Liver (tissue), 8 donors: ENCODE measurements at regions not wholly inside any gene's neighbourhood (a gene's known extent, or its start where the extent isn't known, plus 50 kb on each side); places are given as distances from the start of the nearest gene placed in this dataset.
"Not testable (repeated sequence)": the region's sequence is repeated elsewhere in the genome, so short reads cannot be mapped to it uniquely, and the experiment has no call there.

Experiments
- DNase-seq: peaks from one replicate; pipeline ENCODE4 v3.0.0-alpha.2; 2017; ENCODE audit warnings: low spot score
- H3K27ac ChIP-seq, 2 donors: one replicate each; pipeline ENCODE4 v1.7.0; 2013; ENCODE audit warnings: inconsistent platforms in 2 of 2, low read length in 2 of 2, control low read depth in 1 of 2, low read depth in 1 of 2, mild to moderate bottlenecking in 1 of 2
- H3K27me3 ChIP-seq, 4 donors: one replicate each; pipeline versions ENCODE4 v1.6.1 to v1.7.0; 2013; ENCODE audit warnings: low read length in 3 of 4, inconsistent platforms in 1 of 4, mild to moderate bottlenecking in 1 of 4, moderate library complexity in 1 of 4; ENCODE audit not compliant: control insufficient read depth in 4 of 4, insufficient read depth in 4 of 4
- H3K36me3 ChIP-seq, 4 donors: one replicate each; pipeline versions ENCODE4 v1.6.1 to v1.7.0; 2013; ENCODE audit warnings: low read length in 3 of 4, mild to moderate bottlenecking in 3 of 4, low read depth in 1 of 4, moderate library complexity in 1 of 4; ENCODE audit not compliant: control insufficient read depth in 4 of 4, insufficient read depth in 3 of 4
- H3K4me1 ChIP-seq, 4 donors: one replicate each; pipeline versions ENCODE4 v1.6.1 to v1.7.0; 2013; ENCODE audit warnings: low read length in 3 of 4, mild to moderate bottlenecking in 3 of 4, moderate library complexity in 1 of 4; ENCODE audit not compliant: control insufficient read depth in 4 of 4, insufficient read depth in 4 of 4
- H3K4me3 ChIP-seq, 3 donors: one replicate each; pipeline versions ENCODE4 v1.6.1 to v1.7.0; 2013; ENCODE audit warnings: low read length in 3 of 3, control low read depth in 1 of 3, low read depth in 1 of 3, mild to moderate bottlenecking in 1 of 3
- H3K9ac ChIP-seq, 2 donors: one replicate each; pipeline ENCODE4 v1.7.0; 2013; ENCODE audit warnings: low read length in 2 of 2, mild to moderate bottlenecking in 2 of 2, moderate library complexity in 2 of 2, control low read depth in 1 of 2, low read depth in 1 of 2
- H3K9me3 ChIP-seq, 4 donors: one replicate each; pipeline versions ENCODE4 v1.6.1 to v1.7.0; 2013; ENCODE audit warnings: low read length in 3 of 4; ENCODE audit not compliant: control insufficient read depth in 4 of 4
- EGR1 ChIP-seq, 2 donors: IDR thresholded peaks; 2 replicates each; pipeline ENCODE4 v1.6.1; 2016 to 2018; ENCODE audit warnings: antibody characterized with exemption in 2 of 2, low read depth in 2 of 2
- FOXA1 ChIP-seq: IDR thresholded peaks from 2 replicates; pipeline ENCODE4 v1.6.1; 2016; ENCODE audit warnings: antibody characterized with exemption
- FOXA2 ChIP-seq: IDR thresholded peaks from 2 replicates; pipeline ENCODE4 v1.6.1; 2016; ENCODE audit warnings: antibody characterized with exemption
- GABPA ChIP-seq, 2 donors: IDR thresholded peaks in 1 of 2; conservative IDR thresholded peaks in 1 of 2; 2 replicates each; pipeline ENCODE4 v1.6.1; 2016; ENCODE audit warnings: antibody characterized with exemption in 2 of 2, mild to moderate bottlenecking in 1 of 2, moderate library complexity in 1 of 2
- HNF4G ChIP-seq: IDR thresholded peaks from 2 replicates; pipeline ENCODE4 v1.6.1; 2016; ENCODE audit warnings: antibody characterized with exemption
- JUND ChIP-seq, 2 donors: IDR thresholded peaks; 2 replicates each; pipeline ENCODE4 v1.6.1; 2016; ENCODE audit warnings: antibody characterized with exemption in 2 of 2
- MAX ChIP-seq: IDR thresholded peaks from 2 replicates; pipeline ENCODE4 v1.6.1; 2016; ENCODE audit warnings: antibody characterized with exemption
- NR2F2 ChIP-seq: IDR thresholded peaks from 2 replicates; pipeline ENCODE4 v1.6.1; 2016; ENCODE audit warnings: antibody characterized with exemption
- RAD21 ChIP-seq, 2 donors: IDR thresholded peaks; 2 replicates each; pipeline ENCODE4 v1.6.1; 2016; ENCODE audit warnings: antibody characterized with exemption in 2 of 2, mild to moderate bottlenecking in 2 of 2
- REST ChIP-seq: IDR thresholded peaks from 2 replicates; pipeline ENCODE4 v1.6.1; 2016; ENCODE audit warnings: antibody characterized with exemption, mild to moderate bottlenecking
- RXRA ChIP-seq, 2 donors: IDR thresholded peaks; 2 replicates each; pipeline ENCODE4 v1.6.1; 2017 to 2018; ENCODE audit warnings: antibody characterized with exemption in 2 of 2, mild to moderate bottlenecking in 1 of 2
- TAF1 ChIP-seq: conservative IDR thresholded peaks from 2 replicates; pipeline ENCODE4 v1.6.1; 2016; ENCODE audit warnings: antibody characterized with exemption, mild to moderate bottlenecking
- YY1 ChIP-seq: IDR thresholded peaks from 2 replicates; pipeline ENCODE4 v1.6.1; 2016; ENCODE audit warnings: antibody characterized with exemption, mild to moderate bottlenecking
- WGBS: extraction: QIAGEN DNeasy Blood & Tissue Kit; methylation state at CpG from one replicate; pipeline ENCODE4 v1.1.7; 2013; 5-methylcytosine and 5-hydroxymethylcytosine counted together
- TF ChIP-seq, protein P1 (sequence below): IDR thresholded peaks from 2 replicates; pipeline ENCODE4 v1.6.1; 2016; ENCODE audit warnings: antibody characterized with exemption
- TF ChIP-seq, protein P2 (sequence below): IDR thresholded peaks from 2 replicates; pipeline ENCODE4 v1.6.1; 2016; ENCODE audit warnings: antibody characterized with exemption
- TF ChIP-seq, protein P3 (sequence below): fragments of 150-350 bp; IDR thresholded peaks from 2 replicates; pipeline ENCODE4 v1.5.1; 2017; ENCODE audit warnings: improper control_type of control experiment, low read depth, low read length; ENCODE audit not compliant: missing input control
- donor health status: healthy.
- donor health status: healthy.
- donor health status: healthy.
- donor health status: healthy.
- donor health status: healthy.

GRCh38 chr4:29375716-29376115 lies 1344.5 kb upstream of the PCDH7 start:
- 35% methylated on average over 1 of the region's 1 CpG for WGBS
- H3K36me3 ChIP-seq, result no peaks in the 10 kb centered on the region
- no peak overlapping the region for H3K9ac ChIP-seq
- no peak overlapping the region for H3K4me3 ChIP-seq
- H3K27me3 ChIP-seq, result no peaks in the 10 kb centered on the region
- no peak for TF ChIP-seq RAD21 (IDR thresholded peaks at IDR 0.05)
- TF ChIP-seq GABPA (IDR thresholded peaks at IDR 0.05 in 1 of 2, conservative IDR thresholded peaks at IDR 0.05 in 1 of 2), result no peak
- TF ChIP-seq REST, result no peak
- no peak for TF ChIP-seq NR2F2
- no peak for TF ChIP-seq HNF4G
- no peak for TF ChIP-seq FOXA2
- TF ChIP-seq MAX, result no peak
- TF ChIP-seq JUND (IDR thresholded peaks at IDR 0.05), result no peak
- no peak for TF ChIP-seq TAF1
- TF ChIP-seq YY1, result no peak
- TF ChIP-seq, protein P1, sequence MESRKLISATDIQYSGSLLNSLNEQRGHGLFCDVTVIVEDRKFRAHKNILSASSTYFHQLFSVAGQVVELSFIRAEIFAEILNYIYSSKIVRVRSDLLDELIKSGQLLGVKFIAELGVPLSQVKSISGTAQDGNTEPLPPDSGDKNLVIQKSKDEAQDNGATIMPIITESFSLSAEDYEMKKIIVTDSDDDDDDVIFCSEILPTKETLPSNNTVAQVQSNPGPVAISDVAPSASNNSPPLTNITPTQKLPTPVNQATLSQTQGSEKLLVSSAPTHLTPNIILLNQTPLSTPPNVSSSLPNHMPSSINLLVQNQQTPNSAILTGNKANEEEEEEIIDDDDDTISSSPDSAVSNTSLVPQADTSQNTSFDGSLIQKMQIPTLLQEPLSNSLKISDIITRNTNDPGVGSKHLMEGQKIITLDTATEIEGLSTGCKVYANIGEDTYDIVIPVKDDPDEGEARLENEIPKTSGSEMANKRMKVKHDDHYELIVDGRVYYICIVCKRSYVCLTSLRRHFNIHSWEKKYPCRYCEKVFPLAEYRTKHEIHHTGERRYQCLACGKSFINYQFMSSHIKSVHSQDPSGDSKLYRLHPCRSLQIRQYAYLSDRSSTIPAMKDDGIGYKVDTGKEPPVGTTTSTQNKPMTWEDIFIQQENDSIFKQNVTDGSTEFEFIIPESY, result no peak
- TF ChIP-seq RXRA (IDR thresholded peaks at IDR 0.05), result no peak
- no peak for TF ChIP-seq FOXA1
- TF ChIP-seq EGR1 (IDR thresholded peaks at IDR 0.05; ENCODE audit: low read depth in 2 of 2), result no peak
- TF ChIP-seq, protein P2, sequence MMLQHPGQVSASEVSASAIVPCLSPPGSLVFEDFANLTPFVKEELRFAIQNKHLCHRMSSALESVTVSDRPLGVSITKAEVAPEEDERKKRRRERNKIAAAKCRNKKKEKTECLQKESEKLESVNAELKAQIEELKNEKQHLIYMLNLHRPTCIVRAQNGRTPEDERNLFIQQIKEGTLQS, result no peak
- H3K4me1 ChIP-seq, result no peaks in the 10 kb centered on the region
- DNase-seq, result no peak
- H3K27ac ChIP-seq, result no peak overlapping the region
- no peaks in the 10 kb centered on the region for H3K9me3 ChIP-seq

DNA sequence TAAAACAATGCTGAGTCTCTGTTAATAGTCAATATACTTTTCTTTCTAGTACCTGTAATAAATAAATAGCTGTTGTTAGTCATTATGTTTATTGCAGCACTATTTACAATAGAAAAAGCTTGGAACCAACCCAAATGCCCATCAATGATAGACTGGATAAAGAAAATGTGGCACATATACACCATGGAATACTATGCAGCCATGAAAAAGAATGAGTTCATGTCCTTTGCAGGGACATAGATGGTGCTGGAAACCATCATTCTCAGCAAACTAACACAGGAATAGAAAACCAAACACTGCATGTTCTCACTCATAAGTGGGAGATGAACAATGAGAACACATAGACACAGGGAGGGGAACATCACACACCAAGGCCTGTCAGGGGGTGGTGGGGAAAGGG lies 1341.9 kb upstream of the PCDH7 start:
- not testable (repeated sequence) for H3K9ac ChIP-seq, DNase-seq, H3K4me1 ChIP-seq, H3K27me3 ChIP-seq, H3K9me3 ChIP-seq, H3K4me3 ChIP-seq, H3K36me3 ChIP-seq, H3K27ac ChIP-seq

- Histone ChIP-seq H3K36me3 (no peaks in the 10 kb centered on the region), H3K27ac (no peak overlapping the region), H3K4me1 (no peaks in the 10 kb centered on the region), H3K27me3 (no peaks in the 10 kb centered on the region), H3K4me3 (no peak overlapping the region), H3K9me3 (peaks cover 0 to 2% (median 0%) of the 10 kb centered on the region in 4 donors), H3K9ac (no peak overlapping the region)
- WGBS, result 91% methylated on average over 1 of the region's 1 CpG
- DNase-seq, result no peak
- TF ChIP-seq FOXA1 (no peak), NR2F2 (no peak), RAD21 (IDR thresholded peaks at IDR 0.05) (no peak), EGR1 (IDR thresholded peaks at IDR 0.05; ENCODE audit: low read depth in 2 of 2) (no peak), MAX (no peak), GABPA (IDR thresholded peaks at IDR 0.05 in 1 of 2, conservative IDR thresholded peaks at IDR 0.05 in 1 of 2) (no peak), TAF1 (no peak)
- TF ChIP-seq, protein P3, sequence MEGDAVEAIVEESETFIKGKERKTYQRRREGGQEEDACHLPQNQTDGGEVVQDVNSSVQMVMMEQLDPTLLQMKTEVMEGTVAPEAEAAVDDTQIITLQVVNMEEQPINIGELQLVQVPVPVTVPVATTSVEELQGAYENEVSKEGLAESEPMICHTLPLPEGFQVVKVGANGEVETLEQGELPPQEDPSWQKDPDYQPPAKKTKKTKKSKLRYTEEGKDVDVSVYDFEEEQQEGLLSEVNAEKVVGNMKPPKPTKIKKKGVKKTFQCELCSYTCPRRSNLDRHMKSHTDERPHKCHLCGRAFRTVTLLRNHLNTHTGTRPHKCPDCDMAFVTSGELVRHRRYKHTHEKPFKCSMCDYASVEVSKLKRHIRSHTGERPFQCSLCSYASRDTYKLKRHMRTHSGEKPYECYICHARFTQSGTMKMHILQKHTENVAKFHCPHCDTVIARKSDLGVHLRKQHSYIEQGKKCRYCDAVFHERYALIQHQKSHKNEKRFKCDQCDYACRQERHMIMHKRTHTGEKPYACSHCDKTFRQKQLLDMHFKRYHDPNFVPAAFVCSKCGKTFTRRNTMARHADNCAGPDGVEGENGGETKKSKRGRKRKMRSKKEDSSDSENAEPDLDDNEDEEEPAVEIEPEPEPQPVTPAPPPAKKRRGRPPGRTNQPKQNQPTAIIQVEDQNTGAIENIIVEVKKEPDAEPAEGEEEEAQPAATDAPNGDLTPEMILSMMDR, result no peak
- TF ChIP-seq, protein P1, result no peak
Measured at GRCh38 chr4:29390921-29391320, 1329.2 kb upstream of the PCDH7 start.
